NCI-H1092 treated with DMSO at 0.1 percent for 48 hours (cell line): ENCODE measurements at regions not wholly inside any gene's neighbourhood (a gene's known extent, or its start where the extent isn't known, plus 50 kb on each side); places are given as distances from the start of the nearest gene placed in this dataset.
"Not testable (repeated sequence)": the region's sequence is repeated elsewhere in the genome, so short reads cannot be mapped to it uniquely, and the experiment has no call there.

Experiments
- DNase-seq: peaks from one replicate; lab custom pipeline; 2025; lab: John Stamatoyannopoulos, UW

DNA sequence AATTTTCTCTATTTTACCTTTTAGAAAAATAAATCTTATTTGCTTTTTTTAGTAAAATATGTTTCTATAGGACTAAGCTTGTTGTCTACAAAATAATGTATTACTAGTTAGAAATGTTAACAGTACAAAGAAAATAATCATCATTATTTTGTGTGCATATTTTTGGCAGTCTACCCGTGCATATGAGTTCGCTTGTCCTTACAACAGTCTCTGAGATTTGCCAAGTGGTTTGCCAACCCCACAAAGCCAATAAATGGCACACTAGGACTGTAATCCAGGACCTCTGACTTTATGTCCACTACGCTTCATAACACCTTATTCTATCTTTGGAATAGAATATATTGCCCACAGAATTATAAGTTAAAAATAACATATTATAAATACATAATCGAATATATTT, 152.0 kb downstream of the KCNJ2 start:
- DNase-seq = no peak

DNA sequence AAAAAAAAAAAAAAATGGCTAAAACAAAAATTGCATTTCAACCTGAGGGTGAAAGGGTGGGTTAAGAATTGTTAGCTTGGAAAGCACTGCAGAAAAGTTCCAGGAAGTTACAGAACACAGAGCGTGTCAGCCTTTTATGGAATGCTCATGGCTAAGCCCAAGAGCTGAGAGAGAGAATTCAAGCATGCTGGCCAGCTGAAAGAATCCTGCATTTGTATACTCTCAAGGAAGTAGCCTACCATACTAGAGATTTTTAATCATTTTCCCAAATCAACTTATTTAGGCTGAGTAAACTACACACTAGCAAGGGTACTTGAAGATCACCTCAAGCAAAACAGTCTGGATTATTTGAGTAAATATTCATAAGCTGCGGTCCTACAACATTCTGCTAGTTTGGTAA, 153.9 kb downstream of the KCNJ2 start:
- no peak for DNase-seq

DNA sequence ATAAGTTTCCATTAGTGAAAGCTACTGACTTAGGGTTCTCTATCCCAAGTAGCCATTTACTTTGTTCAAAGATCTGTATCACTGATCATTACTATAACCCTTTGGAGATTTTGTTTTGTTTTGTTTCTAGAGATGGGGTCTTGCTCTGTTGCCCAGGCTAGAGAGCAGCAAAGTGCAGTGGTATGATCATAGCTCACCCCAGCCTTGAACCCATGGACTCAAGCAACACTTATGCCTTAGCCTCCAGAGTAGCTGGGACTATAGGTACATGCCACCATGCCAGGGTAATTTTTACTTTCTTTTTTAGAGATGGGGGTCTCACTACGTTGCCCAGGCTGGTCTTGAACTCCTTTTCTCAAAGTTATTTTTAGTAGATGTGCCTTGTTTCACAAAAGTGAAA, 154.7 kb downstream of the KCNJ2 start:
- DNase-seq = no peak

DNA sequence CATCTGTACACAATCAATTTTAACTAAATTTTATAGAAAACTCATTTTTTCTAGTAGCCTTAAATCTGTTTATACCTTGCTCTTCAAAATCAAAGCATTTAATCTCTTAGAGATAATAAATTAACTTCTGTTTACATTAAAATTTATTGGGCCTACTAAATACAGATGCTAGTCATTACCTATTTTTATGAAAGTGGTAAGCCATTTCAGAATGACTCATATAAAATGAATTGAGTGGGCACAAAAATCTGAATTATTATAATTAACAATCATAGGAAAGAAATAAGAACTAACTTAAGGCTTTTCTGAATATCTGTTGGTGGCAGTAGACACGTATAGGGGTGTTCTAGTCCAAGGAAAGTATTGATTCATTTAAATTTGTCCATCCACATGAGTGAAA, 157.9 kb downstream of the KCNJ2 start:
- no peak for DNase-seq

DNA sequence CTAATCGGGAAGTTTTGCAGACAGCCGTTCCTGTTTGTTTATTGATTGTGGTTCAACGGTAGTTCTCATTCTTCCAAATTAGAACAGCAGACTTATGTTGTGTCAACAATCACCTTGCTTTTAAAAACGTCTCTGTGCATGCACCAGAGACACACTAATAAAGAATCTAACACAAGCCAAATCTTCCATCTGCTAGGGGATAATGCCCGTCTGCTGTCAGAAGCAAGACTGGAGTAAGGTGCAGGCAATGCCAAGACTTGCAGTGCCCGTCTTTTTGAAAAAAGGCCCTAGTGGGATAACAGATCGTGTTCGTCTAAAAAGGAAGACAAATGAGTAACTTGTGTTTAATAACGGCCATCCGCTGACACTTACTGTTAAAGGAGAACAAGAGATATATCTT, 158.4 kb downstream of the KCNJ2 start:
- DNase-seq = peak; percentile 62

DNA sequence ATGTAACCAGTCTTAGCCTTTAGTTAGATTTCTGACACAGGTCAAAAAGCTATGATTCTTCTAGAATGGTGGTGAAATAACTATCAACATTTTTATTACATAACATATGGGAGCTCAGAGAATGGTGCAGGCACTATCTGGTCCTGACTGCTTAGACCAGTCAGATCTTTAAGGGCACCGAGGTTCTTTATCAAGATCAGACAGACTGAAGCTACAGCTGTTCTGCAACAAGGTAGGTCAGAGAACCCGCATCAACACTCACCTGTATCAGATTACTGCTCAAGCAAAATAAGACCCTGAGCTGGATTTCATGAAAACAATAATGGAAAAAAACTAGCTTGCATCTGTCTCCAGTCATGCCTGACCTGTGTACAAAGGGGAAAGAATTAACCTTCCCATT, 160.4 kb downstream of the KCNJ2 start:
- peak; percentile 79 for DNase-seq

DNA sequence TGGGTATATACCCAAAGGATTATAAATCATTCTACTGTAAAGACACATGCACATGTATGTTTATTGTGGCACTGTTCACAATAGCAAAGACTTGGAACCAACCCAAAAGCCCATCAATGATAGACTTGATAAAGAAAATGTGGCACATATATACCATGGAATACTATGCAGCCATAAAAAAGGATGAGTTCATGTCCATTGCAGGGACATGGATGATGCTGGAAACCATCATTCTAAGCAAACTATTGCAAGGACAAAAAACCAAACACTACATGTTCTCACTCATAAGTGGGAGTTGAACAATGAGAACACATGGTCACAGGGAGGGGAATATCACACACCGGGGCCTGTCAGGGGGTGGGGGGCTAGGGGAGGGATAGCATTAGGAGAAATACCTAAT, 161.7 kb downstream of the KCNJ2 start:
- DNase-seq = not testable (repeated sequence)

DNA sequence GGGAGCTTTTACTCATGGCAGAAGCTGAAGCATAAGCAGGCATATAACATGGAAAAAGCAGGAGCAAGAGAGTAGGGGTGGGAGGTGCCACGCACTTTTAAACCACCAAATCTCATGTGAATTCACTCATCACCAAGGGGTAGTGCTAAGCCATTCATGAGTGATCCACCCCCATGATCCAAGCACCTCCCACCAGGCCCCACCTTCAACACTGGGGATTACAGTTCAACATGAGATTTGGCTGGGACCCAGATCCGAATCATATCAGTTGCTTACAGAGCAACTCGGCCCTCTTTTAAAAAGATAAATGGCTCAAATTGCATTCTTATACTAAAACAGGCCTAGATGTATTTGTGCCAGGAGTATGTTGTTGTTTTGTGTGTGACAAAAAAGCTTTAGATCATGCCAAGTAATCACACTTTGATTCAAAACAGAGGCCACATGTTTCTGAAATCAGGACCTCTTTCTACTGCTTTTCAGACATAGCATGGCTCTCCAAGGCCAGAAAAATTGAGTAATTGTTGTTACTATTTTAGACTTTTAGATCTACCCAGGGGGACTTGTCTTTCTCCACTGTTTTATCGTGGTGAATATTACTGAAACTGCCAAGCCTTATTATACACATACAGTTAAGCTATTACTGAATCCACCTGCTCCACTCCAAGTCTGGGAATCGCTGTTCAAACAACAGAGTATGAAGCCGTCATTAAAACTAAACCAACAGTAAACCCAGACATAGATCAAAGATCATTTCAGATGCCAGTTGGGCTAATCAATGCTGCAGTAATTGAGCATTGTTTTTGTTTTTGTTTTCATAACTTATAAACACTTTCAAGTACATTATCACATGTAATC, 163.3 kb downstream of the KCNJ2 start:
- DNase-seq = peak; percentile 71

DNA sequence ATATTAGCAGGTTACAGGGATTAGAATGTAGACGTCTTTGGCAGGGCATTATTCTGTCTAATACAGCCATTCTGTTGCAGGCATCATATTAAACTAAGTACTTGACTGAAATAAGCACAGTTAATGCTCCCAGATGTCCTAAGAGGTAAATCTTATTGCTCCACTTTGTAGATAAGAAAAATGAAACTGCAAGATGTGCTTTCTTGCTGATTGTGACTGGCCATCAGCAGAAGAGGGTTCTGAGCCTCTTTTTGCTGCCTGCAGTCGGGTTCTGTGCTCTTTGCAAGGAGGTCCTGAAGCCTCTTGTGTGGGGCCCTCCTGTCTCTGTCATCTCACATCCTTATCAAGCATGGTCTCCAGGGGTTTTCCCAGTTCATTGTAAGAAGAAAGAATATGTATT, 167.1 kb downstream of the KCNJ2 start:
- DNase-seq = no peak

DNA sequence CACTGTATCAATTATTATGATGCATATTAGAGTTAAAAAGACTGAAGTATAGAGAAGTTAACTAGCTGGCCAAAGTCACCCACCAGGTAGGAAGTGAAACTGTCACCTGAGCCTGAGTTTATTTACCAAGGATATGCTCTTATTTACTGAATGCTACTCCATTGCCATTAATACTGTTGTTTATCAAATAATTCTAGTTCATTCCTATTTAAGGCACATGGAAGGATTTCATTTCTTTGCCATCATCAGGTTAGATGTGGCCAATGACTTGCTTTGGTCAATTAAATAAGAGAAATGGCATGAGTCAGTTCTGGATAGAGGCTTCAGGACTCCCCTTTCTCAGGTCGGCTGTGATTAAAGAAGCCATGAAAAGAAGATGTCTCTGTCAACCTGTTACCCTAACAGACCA, 169.6 kb downstream of the KCNJ2 start:
- DNase-seq = no peak

DNA sequence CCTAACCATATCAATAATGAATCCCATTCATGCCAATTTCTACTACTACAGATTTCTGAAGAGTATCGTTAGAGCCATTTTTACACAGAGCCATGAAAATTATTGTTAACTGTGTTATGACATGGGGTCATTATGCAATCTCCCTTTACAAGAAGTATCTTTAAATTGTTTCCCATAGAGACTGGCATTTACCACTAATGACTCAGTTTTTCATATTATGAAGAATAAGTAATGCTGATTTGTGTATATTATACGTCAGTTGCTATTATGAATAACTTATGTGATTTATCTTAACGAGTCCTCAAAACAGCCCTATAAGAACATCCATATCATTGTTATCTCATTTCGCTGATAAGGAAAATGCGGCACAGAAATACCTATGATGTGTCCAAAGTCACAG, 173.8 kb downstream of the KCNJ2 start:
- DNase-seq = no peak

DNA sequence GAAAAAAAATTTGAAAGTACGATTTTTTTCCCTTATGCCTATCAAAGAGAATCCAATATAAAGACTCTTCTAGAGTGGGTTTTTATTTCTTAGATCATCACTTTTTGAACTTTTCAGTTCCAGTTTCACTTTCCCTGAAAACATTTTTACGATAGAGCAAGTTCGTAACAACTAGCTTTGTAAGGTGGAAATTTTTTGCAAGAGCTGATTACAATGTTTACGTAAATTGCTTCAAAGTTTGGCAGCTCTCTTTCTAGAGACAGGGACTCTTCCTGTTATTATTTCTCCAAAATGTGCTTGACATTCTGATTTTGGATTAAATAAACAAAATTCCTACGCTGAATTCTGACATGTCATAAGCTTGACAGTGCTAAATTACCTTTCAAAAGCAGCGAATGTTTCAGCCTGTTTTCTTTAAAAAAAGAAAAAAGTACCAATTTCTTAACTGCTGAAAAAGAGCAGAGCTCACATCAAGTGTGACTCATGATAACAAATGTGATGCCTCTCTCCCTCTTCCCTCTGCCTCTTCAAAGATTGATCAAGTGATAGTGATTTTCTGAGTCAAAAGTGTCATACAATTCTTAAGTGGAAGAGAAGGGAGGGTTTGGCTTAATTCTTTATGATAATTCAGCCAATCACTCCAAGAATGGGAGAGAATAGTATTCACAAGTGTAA, 175.2 kb downstream of the KCNJ2 start:
- no peak for DNase-seq

DNA sequence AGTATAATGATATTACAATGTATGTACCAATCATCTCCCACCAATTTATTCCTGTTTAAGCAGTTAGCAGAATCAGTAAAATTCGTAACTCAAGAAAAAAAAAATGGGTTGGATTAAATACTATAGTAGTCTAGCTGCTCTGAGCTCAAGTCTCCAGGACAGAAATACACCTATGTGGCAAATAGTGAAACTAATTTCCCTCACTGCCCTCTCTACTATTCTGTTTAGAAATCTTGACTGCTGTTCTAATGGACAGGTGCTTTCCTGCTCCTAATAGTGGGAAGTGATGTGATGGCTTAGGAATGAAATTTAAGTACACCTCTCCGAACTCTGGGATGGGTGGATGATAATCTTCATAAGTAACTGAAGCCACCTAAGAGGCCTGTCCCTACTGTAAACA, 175.7 kb downstream of the KCNJ2 start:
- DNase-seq = no peak

DNA sequence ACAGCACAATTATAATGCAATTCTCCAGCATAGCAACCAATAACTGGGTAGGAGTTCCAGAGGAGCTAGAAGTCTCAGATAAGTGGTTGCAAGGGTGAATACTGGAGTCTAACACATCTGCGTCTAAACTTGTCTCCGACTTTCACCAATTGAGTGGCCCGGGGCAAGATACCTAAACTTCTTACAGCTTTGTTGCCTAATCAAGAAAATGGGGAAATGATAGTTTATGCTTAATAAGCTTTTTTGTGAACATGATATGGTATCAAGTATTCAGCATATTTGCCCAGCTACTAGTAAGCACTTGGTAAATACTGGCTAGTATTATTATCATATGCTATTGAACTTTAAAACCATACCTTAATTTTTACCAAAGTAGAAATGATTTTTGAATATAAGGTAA, 183.5 kb downstream of the KCNJ2 start:
- DNase-seq = no peak

DNA sequence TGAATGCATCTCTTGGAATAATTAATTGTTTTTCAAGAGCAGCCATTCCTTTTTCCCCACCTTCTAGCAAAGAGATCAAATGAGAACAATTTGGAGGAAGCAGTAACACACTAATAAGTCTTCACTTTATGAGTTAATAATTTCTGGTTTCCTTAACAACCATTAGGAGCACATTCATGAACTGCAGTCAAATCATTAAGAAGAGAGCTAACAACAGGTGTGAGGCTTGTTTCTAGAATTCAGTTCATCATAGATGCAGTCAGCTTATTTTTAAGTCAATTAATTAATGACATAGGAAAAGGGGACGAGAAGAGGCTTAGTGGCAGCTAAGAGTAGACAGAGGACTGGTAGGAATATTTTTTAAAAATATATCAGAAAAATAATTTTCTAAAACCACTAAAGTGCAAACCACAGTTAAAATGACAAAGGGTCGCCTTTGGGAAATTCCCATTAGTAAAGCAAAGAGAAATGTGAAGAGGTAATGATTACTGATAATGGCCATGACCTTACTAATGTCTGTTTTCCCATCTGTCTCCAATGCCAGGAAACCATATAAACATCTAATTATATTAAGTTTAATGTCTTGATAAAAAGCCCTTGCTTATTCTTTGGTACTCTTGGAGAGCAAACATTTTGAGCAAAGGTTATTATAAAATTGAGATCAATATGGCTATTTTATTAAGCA, 184.2 kb downstream of the KCNJ2 start:
- no peak for DNase-seq

DNA sequence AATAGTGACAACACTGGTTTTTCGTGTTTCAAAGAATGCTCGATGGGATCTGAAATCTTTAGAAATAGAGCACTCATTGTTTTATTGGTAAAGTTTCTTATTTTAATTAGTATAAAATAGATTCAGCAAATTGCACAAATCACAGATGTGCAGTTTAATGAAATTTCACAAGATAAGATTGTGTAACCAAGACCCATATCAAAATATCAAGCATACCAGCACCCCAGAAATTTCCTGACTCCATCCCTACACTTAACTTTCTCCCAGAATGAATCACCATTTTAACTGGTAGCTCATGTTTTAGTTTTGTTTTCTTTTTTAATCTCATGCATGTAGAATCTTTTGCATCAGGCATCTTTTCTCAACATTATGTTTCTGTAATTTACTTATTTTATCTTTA, 185.9 kb downstream of the KCNJ2 start:
- DNase-seq = no peak

DNA sequence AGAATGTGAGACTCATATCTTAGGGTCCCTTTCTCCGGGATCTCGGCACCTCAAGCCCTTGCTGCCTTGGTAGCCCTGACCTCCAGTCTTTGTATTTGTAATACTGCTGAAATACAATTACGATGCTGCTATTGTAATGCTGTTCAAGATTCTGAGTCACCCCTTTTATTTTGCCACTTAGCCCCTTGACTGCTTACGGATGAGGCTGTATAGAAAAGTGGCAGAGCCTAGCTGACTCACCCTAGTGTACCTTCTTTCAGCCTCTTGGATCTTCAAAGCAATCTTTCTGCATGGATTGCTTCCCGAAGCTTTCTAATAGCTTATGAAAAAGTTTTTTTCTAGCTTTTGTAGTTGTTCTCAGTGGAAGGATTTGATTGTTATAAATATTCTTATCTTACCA, 187.9 kb downstream of the KCNJ2 start:
- no peak for DNase-seq

DNA sequence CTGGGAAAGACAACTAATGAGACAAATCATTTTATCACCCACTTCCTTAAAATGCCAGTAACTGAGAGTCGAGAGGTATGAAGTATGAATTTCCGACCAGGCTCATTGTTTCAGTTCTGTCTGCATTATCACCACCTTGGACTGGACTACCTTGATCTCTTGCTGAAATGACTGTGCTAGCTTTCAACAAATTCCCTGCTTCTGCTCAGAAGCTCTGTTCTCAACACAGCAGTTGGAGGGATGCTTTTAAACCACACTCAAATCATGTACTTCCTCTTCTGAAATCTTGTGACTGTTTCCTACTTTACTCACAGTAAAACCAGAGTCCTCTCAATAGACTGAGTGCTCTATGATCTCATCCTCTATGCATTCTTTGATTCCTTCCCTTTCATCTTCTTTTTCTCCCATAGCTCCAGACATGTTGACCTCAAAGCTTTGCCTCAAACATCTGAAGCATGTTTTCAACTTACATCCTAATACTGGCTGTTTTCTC, 195.8 kb downstream of the KCNJ2 start:
- DNase-seq = no peak

DNA sequence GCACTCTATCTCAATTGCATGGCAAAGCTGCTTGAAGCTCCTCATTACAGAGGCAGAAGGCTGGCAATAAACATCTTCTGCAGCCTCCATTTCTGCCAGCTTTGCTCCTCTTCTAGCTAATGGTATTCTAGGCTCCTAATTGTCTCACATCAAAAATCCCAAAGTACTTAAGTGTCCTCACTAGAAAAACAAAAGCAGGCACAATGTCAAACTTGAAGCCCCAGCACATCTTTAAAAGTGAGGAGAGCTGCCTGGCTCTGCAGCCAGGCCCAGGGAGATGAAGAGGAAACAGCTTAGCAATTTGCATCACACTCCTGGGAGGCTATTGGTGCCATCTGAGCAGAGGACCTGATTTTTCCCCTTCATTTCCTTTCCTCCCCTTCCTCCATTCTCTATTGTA, 197.1 kb downstream of the KCNJ2 start:
- no peak for DNase-seq

DNA sequence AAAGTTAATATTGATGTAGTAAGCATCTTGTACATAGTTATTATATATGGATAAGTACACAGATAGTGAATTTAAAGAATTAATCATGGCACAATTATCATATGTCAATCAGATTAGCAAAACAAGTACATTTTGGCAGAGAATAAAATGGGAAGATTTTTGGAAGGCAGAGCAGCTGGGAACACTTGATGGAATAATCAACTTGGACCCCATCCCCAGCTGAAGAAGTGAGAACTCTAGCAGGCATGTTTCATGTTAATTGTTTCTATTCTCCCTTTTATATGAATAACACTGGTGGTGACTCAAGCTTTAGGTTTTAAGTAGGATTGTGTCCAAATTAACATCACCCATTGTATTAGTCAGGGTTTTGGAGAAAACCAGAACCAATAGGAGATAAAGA, 198.7 kb downstream of the KCNJ2 start:
- no peak for DNase-seq

DNA sequence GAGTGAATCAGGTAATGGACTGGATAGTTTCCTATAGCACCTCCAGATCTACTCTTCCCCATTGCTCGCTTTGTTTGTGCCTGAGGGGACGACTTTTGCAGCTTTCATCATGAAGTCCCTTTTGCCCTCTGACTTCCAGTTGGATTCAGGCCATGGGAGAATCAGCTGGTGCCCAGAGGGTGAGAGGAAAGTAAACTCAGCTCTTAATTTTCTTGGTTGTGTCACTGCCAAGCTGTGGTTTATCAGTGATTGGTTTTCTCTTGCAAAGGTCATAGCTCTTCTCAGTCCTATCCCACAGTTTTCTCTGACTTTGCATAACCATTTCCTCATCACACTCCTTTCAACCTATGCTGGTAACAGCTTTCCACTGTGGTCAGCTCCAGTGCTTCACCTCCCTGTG, 200.1 kb downstream of the KCNJ2 start:
- DNase-seq = no peak

DNA sequence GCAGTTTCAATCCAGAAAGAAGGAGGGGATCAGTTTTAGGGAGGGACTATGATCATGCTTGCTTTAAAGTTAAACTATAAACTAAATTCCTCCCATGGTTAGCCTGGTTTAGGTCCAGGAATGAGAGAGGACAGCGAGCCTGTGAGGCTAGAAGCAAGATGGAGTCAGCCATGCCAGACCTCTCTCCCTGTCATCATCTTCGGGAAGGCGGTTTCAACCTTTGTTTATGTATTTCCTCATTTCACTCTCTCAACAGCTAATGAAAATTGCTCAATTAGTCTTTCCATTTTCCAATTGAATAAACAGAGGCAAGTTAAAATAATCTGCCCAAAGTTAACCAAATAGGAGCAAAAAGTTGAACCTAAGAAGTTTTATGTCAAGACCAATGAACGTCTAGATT, 201.5 kb downstream of the KCNJ2 start:
- DNase-seq = no peak

DNA sequence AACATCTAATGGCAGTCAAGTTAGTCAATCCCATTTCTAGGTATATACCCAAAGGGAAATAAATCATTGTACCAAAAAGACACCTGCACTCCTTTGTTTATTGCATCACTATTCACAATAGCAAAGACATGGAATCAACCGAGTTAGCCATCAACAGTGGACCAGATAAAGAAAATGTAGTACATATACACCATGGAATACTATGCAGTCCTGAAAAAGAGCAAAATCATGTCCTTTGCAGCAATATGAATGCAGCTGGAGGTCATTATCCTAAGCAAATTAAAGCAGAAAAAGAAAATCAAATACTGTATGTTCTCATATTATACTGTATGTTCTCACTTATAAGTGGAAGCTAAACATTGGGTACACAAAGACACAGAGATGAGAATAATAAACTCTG, 204.0 kb downstream of the KCNJ2 start:
- no peak for DNase-seq
